HG03432 (cell line): ENCODE measurements at regions not wholly inside any gene's neighbourhood (a gene's known extent, or its start where the extent isn't known, plus 50 kb on each side); places are given as distances from the start of the nearest gene placed in this dataset.
A peak's percentile ranks its signal among the peaks of the same experiment; 100 is the strongest.

Source experiments
- ATAC-seq: cut with Tn5 transposase; IDR thresholded peaks from one replicate; pipeline ENCODE4 v1.9.1; 2021; ENCODE audit warnings: mild to moderate bottlenecking, moderate library complexity; ENCODE audit not compliant: unreplicated experiment

DNA sequence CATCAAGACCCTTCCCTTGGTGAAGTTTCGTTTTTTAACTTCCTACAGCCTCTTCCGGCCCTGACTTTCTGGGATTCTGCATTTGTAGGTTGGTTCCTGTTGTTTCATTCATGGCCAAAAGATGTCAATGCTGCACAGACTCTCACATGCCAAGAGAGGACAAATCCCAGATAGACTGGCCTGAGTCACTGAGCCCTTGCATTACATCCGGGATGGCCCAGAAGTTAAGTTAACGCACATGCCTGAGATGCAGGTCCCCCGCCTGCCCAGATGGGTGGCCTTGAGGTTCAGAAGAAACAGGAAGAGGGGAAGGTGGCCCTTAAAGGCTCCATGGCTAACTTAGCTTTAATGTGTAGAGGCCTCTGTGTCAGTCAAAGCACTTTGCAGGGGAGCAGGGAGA, 51.6 kb upstream of the SRGAP3 start:
- ATAC-seq: no peak

GRCh38 chr3:9301798-9302197, 52.4 kb upstream of the SRGAP3 start:
- ATAC-seq: no peak

DNA sequence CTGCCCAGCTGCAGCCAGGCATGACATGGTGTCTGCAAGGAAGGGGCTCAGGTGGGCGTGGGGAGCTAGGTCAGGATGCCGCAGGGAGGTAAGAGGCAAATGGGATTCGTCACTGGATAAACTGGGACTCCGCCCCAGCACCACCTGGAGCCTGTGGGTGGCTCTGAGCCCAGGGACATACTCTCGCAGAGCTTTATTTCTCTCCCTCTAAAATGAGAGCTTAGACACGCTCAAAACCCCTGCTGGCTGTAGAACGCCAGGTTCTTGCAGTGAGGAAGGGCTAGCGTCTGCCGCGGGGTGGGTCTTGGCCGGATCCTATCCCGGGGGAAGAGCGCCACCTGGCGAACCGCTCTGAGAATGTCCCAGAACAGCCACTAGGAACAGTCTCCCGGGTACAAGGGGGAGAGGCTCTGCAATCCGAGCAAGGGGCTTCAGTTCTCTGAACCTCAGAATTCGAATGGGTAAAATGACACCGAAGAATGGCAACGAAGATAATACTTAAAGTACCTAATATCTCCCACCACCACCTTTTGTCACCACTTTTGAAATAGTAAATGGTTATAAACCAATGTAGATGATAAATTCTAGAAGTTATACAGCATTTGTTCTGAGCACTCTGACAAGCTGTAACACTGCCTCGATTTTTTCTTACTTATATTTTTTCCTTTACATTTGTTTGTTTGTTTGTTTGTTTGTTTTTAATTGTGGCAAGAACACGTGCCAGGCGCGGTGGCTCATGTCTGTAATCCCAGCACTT, 53.2 kb upstream of the SRGAP3 start:
- peak; percentile 92 for ATAC-seq

- no peak for ATAC-seq
Observed at GRCh38 chr3:9308298-9308990, 54.4 kb upstream of the THUMPD3 start.

DNA sequence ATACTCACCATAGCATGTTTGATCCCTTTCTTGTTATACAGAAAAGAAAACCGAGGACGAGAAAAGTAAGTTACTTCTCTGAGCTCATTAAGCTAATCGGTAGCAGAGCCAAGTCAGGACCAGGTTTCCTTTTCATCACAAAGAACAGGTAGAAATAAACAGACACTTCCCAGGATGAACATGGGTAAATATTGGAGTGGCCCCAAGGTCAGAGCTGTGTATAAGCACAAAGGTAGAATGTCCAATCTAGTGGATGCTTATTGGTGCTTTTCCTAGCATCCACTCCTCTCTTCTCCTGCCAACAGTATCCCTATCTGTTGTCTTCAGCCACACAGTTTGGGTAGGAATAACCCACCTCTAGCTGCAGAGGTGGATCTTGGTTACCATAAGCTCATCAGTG, 52.8 kb upstream of the THUMPD3 start:
- ATAC-seq: no peak

GRCh38 chr3:9311228-9311627, 51.6 kb upstream of the THUMPD3 start:
- ATAC-seq: no peak
